ENCODE measurements at regions not wholly inside any gene's neighbourhood (a gene's known extent, or its start where the extent isn't known, plus 50 kb on each side); places are given as distances from the start of the nearest gene placed in this dataset.

- TF ChIP-seq CTCF (IDR thresholded peaks at IDR 0.05; ENCODE audit: borderline replicate concordance, extremely low read depth, low read length, poor library complexity, severe bottlenecking): no peak
- TF ChIP-seq EZH2 (IDR thresholded peaks at IDR 0.05; ENCODE audit: borderline replicate concordance, low read depth, low read length, severe bottlenecking): no peak
These were observed 260.0 kb downstream of the GLUD2 start for GRCh38 chrX:121307449-121307848.

Measured in DND-41 (cell line).